Globus pallidus (tissue), 1 donor: ENCODE measurements at regions not wholly inside any gene's neighbourhood (a gene's known extent, or its start where the extent isn't known, plus 50 kb on each side); places are given as distances from the start of the nearest gene placed in this dataset.

Experiments
- DNase-seq: peaks from one replicate; pipeline ENCODE4 v3.0.0-alpha.2; 2015; ENCODE audit warnings: low spot score

- no peak for DNase-seq
These were observed 659.2 kb downstream of the HDGFL1 start for GRCh38 chr6:23228439-23229024.

- no peak for DNase-seq
These were observed 674.5 kb downstream of the HDGFL1 start for GRCh38 chr6:23243854-23244253.

- DNase-seq: no peak
These were observed 674.9 kb downstream of the HDGFL1 start for GRCh38 chr6:23244300-23244699.

GRCh38 chr6:23245572-23245971 lies 676.2 kb downstream of the HDGFL1 start:
- DNase-seq: no peak

GRCh38 chr6:23246896-23247295 lies 677.5 kb downstream of the HDGFL1 start:
- no peak for DNase-seq

GRCh38 chr6:23250556-23250955 lies 681.2 kb downstream of the HDGFL1 start:
- DNase-seq: no peak

- DNase-seq: no peak
These were observed 693.5 kb downstream of the HDGFL1 start for GRCh38 chr6:23262864-23263263.

- DNase-seq: no peak
These were observed 695.9 kb downstream of the HDGFL1 start for GRCh38 chr6:23265270-23265669.

- DNase-seq: no peak
These were observed 697.2 kb downstream of the HDGFL1 start for GRCh38 chr6:23266536-23266935.

GRCh38 chr6:23267651-23268050 lies 698.3 kb downstream of the HDGFL1 start:
- DNase-seq: no peak

GRCh38 chr6:23268348-23268747 lies 699.0 kb downstream of the HDGFL1 start:
- no peak for DNase-seq

- DNase-seq: no peak
These were observed 700.1 kb downstream of the HDGFL1 start for GRCh38 chr6:23269436-23269835.

- no peak for DNase-seq
These were observed 703.2 kb downstream of the HDGFL1 start for GRCh38 chr6:23272536-23272935.

GRCh38 chr6:23277521-23278179 lies 708.3 kb downstream of the HDGFL1 start:
- peak; percentile 42 for DNase-seq

GRCh38 chr6:23278180-23278532 lies 708.8 kb downstream of the HDGFL1 start:
- DNase-seq: no peak

GRCh38 chr6:23280437-23280836 lies 711.1 kb downstream of the HDGFL1 start:
- no peak for DNase-seq

GRCh38 chr6:23282252-23283021 lies 713.1 kb downstream of the HDGFL1 start:
- DNase-seq: no peak

- DNase-seq: no peak
These were observed 724.3 kb downstream of the HDGFL1 start for GRCh38 chr6:23293653-23294052.

- no peak for DNase-seq
These were observed 732.2 kb downstream of the HDGFL1 start for GRCh38 chr6:23301556-23301955.

GRCh38 chr6:23302514-23302913 lies 733.1 kb downstream of the HDGFL1 start:
- DNase-seq: no peak

- DNase-seq: no peak
These were observed 736.1 kb downstream of the HDGFL1 start for GRCh38 chr6:23305325-23305943.

- no peak for DNase-seq
These were observed 737.0 kb downstream of the HDGFL1 start for GRCh38 chr6:23306251-23306950.
